ENCODE measurements at regions not wholly inside any gene's neighbourhood (a gene's known extent, or its start where the extent isn't known, plus 50 kb on each side); places are given as distances from the start of the nearest gene placed in this dataset.

DNA sequence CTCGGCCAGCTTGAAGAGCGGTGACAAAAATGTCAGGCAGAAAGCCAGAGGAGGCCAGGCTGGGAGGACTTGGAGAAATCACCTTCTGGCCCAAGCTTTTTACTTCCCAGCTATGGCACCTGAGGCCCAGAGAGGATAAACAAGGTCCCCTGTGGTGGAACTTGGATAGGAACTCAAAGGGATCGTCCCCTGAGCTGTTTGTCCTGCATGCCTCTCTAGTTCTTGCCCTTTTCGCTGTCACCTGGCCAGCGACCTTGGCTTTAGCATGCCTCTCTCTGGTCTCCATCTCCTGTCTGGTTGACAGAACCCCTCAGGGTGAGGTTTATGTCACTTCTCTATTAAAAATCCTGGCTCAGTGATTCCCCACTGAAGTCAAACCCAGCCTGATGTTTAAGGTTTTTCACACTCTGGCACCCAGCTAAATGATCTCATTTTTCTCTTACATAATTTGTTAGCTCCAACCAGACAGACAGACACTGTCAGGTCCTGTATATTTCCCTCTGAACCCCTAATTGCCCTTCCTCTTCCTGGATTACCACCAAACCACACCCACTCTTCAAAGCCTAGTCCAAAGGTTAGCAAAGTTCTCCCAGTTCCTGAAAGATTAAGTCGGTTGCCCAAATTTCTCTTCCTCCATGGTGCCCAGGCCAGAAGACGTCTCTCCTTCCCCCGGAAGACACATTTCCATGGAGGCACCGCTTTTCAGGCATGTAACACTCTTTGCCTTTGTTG lies 169.1 kb downstream of the FAM43A start:
- TF ChIP-seq, protein P1, sequence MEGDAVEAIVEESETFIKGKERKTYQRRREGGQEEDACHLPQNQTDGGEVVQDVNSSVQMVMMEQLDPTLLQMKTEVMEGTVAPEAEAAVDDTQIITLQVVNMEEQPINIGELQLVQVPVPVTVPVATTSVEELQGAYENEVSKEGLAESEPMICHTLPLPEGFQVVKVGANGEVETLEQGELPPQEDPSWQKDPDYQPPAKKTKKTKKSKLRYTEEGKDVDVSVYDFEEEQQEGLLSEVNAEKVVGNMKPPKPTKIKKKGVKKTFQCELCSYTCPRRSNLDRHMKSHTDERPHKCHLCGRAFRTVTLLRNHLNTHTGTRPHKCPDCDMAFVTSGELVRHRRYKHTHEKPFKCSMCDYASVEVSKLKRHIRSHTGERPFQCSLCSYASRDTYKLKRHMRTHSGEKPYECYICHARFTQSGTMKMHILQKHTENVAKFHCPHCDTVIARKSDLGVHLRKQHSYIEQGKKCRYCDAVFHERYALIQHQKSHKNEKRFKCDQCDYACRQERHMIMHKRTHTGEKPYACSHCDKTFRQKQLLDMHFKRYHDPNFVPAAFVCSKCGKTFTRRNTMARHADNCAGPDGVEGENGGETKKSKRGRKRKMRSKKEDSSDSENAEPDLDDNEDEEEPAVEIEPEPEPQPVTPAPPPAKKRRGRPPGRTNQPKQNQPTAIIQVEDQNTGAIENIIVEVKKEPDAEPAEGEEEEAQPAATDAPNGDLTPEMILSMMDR (conservative IDR thresholded peaks at IDR 0.05; ENCODE audit: low read depth in 2 of 2) = no peak
- TF ChIP-seq POLR2AphosphoS5 (IDR thresholded peaks at IDR 0.05; ENCODE audit: low read depth) (no peak), CREB1 (CRISPR knock-in tag; IDR thresholded peaks at IDR 0.05; ENCODE audit: low read depth) (no peak), EZH2 (IDR thresholded peaks at IDR 0.05; ENCODE audit: low read depth, unreplicated experiment) (no peak)

Data from GM23338 (cell line).